Adipocyte (in vitro differentiated cells): ENCODE measurements at regions not wholly inside any gene's neighbourhood (a gene's known extent, or its start where the extent isn't known, plus 50 kb on each side); places are given as distances from the start of the nearest gene placed in this dataset.

Source experiments
- DNase-seq: peaks from one replicate; pipeline ENCODE4 v3.0.0-alpha.2; 2015; ENCODE audit warnings: low read depth
- H3K27me3 ChIP-seq: replicated peaks from 2 replicates; pipeline ENCODE4 v1.7.0; 2013; ENCODE audit warnings: mild to moderate bottlenecking, low read length, moderate library complexity; ENCODE audit not compliant: control insufficient read depth, insufficient read depth
- H3K36me3 ChIP-seq: 2 replicates; pipeline ENCODE4 v1.7.0; 2013; ENCODE audit warnings: low read length, mild to moderate bottlenecking, moderate library complexity; ENCODE audit not compliant: control insufficient read depth, insufficient read depth, severe bottlenecking
- H3K4me1 ChIP-seq: 2 replicates; pipeline ENCODE4 v1.7.0; 2013; ENCODE audit warnings: mild to moderate bottlenecking, low read length, moderate library complexity; ENCODE audit not compliant: control insufficient read depth, insufficient read depth
- H3K4me3 ChIP-seq: 2 replicates; pipeline ENCODE4 v1.7.0; 2013; ENCODE audit warnings: mild to moderate bottlenecking, low read length, moderate library complexity
- H3K9ac ChIP-seq: 2 replicates; pipeline ENCODE4 v1.7.0; 2013; ENCODE audit warnings: mild to moderate bottlenecking, low read length, moderate library complexity
- H3K9me3 ChIP-seq: 2 replicates; pipeline ENCODE4 v1.7.0; 2013; ENCODE audit warnings: mild to moderate bottlenecking, low read length, moderate library complexity; ENCODE audit not compliant: control insufficient read depth

DNA sequence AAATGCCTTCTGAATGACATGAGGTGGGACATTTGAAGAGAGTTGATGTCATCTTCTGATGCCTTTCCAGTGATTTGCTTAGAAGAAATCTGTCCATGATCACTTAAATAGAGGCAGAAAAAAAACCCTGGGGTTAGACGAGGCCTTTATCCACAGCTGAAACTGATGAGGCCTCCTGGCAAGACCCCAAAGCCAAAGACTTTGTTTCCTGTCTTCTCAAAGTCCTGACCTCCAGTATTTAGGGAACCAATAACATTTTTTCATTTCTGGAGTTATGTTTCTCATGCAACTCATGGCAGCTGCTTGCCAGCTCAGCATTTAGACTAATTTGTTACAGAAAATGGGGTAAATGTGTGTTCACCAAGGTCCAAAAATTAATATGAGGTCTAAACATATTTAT, 248.0 kb upstream of the PRDM1 start:
- peak; percentile 65 for DNase-seq
- Histone ChIP-seq H3K4me3 (no peak overlapping the region), H3K4me1 (peaks cover 4% of the 10 kb centered on the region), H3K9ac (no peak overlapping the region), H3K36me3 (no peaks in the 10 kb centered on the region), H3K9me3 (no peaks in the 10 kb centered on the region), H3K27me3 (no peaks in the 10 kb centered on the region)

DNA sequence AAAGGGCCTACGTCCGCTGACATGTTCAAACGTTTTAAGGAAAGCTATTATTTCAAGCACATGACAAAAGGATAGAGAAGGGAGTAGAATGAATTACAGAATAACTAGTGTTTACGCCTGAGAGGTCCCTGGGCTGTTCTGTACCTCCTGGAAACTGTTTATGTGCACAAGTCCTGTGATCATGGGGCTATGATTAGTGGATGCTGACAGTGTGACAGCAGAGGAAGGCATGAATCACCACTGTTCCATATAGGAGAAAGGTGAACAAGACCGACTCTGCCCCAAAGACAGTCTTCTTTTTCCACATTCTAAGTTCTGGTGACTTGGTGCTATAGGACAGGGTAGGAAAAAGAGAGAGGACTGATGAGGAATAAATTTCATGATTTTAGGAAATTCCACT, 249.2 kb upstream of the PRDM1 start:
- Histone ChIP-seq H3K27me3 (no peaks in the 10 kb centered on the region), H3K4me3 (no peak overlapping the region), H3K4me1 (peaks cover 15% of the 10 kb centered on the region), H3K9me3 (no peaks in the 10 kb centered on the region), H3K9ac (no peak overlapping the region), H3K36me3 (no peaks in the 10 kb centered on the region)
- no peak for DNase-seq

DNA sequence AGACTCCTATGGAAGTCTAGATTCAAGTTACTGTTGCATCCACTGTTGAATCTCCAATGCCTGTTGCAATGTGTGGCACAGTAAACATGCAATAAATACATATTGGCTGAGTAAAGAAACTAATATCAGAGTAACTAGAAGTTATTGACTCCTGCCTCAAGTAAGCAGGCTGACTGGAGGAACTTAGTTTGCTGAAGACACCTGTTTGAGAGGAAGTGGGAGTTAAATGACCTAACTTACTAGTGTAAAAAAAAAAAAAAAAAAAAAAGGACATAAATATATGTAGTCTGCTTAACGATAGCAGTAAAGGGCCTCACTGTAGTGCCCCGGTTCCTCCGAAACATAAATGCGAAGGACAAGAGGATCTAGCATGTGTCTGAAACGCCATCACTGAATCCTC, 249.8 kb upstream of the PRDM1 start:
- no peaks in the 10 kb centered on the region for H3K27me3 ChIP-seq
- no peaks in the 10 kb centered on the region for H3K9me3 ChIP-seq
- no peak overlapping the region for H3K9ac ChIP-seq
- no peaks in the 10 kb centered on the region for H3K36me3 ChIP-seq
- H3K4me3 ChIP-seq, result no peak overlapping the region
- H3K4me1 ChIP-seq, result peaks cover 20% of the 10 kb centered on the region
- no peak for DNase-seq

DNA sequence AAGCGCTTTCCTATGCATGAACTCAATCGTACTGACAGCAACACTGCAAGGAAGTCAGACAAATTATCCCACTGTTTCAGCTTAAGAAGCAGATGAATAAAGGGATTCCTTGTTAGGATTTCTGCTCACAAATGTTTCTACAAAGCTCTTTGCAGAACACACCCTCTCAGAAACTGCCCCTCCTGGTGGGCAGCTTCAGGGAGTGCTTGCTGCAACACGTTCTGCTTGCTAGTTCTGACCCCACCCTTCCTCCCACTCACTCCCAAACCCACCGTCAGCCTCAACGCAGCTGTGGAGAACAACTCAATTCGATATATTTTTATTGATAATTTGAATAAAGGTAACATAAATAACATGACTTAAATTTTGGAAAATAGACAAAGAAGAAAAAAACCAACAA, 250.8 kb upstream of the PRDM1 start:
- Histone ChIP-seq H3K4me3 (no peak overlapping the region), H3K36me3 (no peaks in the 10 kb centered on the region), H3K4me1 (peaks cover 23% of the 10 kb centered on the region), H3K9ac (no peak overlapping the region), H3K9me3 (no peaks in the 10 kb centered on the region), H3K27me3 (no peaks in the 10 kb centered on the region)
- no peak for DNase-seq

DNA sequence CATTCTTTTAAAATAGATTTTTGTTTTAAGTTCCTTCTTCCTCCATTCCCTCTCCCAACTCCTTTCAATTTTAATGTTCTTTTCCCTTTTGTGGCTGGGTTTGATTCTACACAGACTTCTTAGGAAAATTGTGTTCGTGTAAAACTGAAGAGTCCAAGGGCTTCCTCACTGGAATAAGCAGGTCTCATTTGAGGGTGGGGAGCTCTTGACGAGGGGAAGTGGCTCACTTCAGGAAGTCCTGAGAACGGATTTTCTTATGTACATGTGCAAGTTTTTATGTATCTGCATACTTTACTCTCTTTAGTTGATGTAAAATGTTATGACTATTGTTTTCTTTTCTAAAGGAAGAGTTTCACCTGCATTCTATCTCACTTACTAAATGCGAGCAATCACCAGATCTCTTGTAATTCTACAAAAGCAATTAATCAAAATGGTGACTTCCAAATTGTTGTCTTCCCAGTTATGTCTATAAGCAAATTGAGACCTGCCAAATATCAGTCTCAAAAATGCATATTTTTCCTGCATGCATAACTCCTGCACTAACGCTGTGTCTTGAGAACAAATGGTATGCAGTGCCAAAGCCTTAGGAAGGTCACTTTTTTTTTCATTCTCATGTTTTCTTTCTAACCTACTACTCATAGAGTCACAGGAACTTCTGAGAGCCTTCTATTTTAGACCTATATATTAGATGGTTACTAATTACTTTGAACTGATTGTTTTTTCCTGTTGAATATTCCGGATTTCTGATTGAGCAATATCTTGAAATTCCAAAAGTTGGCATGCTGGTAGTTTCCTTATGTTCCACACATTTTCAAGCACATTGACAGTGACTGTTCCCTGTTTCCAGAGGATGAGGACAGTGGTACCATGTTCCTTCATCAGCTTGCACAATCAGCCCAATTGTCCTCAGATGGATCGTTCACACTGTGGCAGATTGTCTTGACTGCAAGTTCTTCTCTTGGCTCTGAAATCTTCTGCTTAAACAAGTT, 251.9 kb upstream of the PRDM1 start:
- no peaks in the 10 kb centered on the region for H3K9me3 ChIP-seq
- no peak overlapping the region for H3K4me3 ChIP-seq
- H3K27me3 ChIP-seq, result no peaks in the 10 kb centered on the region
- H3K9ac ChIP-seq, result no peak overlapping the region
- peaks cover 22% of the 10 kb centered on the region for H3K4me1 ChIP-seq
- no peak for DNase-seq
- no peaks in the 10 kb centered on the region for H3K36me3 ChIP-seq

DNA sequence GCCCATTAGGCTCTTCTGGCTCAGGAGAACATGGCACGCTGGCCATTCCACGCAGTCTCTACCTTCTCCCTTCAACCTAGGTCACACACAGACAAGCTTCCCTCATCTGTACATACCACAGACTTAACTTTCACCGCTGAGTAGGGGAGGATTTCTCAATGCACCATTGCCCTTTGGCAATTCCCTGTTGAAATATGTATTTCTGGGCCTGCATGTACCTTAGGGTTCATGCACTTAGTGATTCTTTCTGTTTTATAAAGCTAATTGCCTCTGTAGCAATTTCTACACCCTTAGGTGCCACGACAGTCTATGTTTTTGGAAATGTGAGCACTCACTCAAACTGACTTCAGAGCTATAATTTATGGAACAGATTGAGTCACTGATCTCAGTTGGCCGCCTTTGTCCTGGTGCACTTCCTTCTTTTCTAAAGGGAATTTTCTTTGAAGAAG, 253.8 kb upstream of the PRDM1 start:
- H3K4me1 ChIP-seq, result peaks cover 18% of the 10 kb centered on the region
- no peaks in the 10 kb centered on the region for H3K36me3 ChIP-seq
- no peak overlapping the region for H3K9ac ChIP-seq
- H3K9me3 ChIP-seq, result no peaks in the 10 kb centered on the region
- peak; percentile 56 for DNase-seq
- no peaks in the 10 kb centered on the region for H3K27me3 ChIP-seq
- no peak overlapping the region for H3K4me3 ChIP-seq

DNA sequence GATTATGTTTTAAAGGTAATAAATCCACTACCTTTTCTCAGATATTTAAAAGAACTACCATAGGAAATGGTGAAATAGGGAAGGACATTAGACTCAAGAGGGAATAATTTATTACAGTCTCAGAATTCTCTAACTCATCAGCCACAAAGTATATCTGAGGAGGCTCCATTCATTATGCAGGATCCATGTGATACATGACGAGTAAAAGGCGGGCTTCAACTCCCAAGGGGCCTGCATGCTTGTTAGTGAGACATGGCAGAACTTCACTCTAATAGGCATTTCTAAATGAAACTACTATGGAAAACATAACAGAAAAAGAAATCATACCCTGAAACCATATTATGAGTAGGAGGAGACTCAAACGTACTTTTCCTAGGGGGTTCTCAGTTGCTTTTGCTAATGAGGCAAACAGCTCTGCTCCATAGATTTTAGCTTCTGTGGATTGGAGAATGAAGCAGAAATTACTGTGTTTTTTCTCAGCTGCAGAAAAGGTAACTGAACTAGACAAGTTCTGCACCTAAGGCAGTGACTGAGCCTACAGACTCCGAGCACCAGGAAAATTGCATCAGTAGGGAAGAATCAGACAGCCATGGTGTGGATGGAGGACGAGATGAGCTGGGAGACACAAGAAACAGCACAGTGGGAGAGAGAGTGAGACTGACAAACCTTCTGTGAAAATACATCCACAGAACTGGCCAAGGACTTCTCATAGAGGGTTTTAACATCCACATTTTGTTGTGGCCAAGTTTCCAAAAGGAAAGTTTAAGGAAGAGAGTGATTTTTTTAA, 254.6 kb upstream of the PRDM1 start:
- Histone ChIP-seq H3K27me3 (no peaks in the 10 kb centered on the region), H3K36me3 (no peaks in the 10 kb centered on the region)

DNA sequence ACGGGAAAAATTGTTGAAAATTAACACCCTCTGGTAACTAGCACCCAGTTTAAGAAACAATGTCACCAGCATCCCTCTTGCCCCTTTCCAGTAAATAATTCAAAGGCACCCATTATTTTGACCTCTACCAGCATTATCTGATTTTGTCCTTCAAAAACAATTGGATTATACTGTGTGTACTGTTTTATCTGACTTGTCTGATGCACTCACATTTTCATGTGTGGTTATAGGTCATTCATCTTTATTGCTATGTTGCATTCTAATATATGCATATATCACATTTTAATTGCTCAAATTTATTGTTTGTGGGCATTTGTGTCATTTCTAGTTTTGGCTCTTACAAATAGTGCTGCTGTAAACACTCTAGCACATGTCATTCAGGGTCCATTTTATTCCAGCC, 260.9 kb upstream of the PRDM1 start:
- H3K36me3 ChIP-seq, result no peaks in the 10 kb centered on the region
- no peak overlapping the region for H3K4me3 ChIP-seq
- peaks cover 10% of the 10 kb centered on the region for H3K9me3 ChIP-seq
- H3K4me1 ChIP-seq, result peaks cover 7% of the 10 kb centered on the region
- no peaks in the 10 kb centered on the region for H3K27me3 ChIP-seq
- no peak for DNase-seq
- no peak overlapping the region for H3K9ac ChIP-seq

More for the DNA sequence above, 254.6 kb upstream of the PRDM1 start:
- Histone ChIP-seq H3K4me3 (no peak overlapping the region), H3K9ac (no peak overlapping the region), H3K4me1 (peaks cover 18% of the 10 kb centered on the region), H3K9me3 (no peaks in the 10 kb centered on the region)
- DNase-seq, result no peak

DNA sequence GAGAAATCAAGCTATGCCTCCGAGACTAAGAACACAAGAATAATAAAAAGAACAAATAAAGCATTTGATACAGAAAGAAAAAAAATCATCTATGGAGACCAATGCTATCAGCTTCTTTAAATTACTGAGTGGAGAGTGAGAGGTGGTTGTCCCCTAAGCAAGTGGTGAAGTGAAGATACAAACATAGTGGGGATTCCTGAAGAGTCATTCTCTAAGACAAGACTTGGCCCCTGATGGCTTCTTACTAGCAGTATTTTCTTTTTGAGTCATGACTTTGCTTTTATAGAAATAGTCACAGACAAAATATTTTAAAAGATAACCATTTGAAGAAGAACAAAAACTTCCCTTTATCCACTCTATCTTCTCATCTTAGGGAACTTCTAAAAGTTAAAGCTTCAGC, 261.4 kb upstream of the PRDM1 start:
- peak; percentile 49 for DNase-seq
- Histone ChIP-seq H3K27me3 (no peaks in the 10 kb centered on the region), H3K36me3 (no peaks in the 10 kb centered on the region), H3K9me3 (peaks cover 10% of the 10 kb centered on the region), H3K4me3 (no peak overlapping the region), H3K9ac (no peak overlapping the region), H3K4me1 (peaks cover 7% of the 10 kb centered on the region)

DNA sequence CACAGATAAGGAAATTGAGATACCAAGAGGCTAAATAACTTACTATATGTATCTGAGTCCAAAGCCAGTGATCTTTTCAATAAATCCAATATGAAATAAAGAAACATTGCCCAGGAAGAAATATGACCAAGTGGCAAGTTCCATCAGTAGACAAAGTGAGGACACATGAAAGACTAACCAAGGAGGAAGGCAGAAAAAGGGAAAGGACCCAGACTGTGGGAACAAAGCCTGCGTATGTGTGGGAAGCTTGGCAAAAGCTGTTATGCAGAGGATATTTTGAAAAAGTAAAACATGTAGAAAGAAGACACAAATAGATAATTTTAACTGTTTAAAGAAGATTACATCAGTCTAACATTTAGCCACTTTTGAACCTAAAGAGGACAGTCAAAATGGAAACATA, 264.4 kb upstream of the PRDM1 start:
- Histone ChIP-seq H3K9me3 (peaks cover 10% of the 10 kb centered on the region), H3K9ac (no peak overlapping the region), H3K4me3 (no peak overlapping the region), H3K27me3 (no peaks in the 10 kb centered on the region), H3K36me3 (no peaks in the 10 kb centered on the region), H3K4me1 (peaks cover 7% of the 10 kb centered on the region)
- no peak for DNase-seq

DNA sequence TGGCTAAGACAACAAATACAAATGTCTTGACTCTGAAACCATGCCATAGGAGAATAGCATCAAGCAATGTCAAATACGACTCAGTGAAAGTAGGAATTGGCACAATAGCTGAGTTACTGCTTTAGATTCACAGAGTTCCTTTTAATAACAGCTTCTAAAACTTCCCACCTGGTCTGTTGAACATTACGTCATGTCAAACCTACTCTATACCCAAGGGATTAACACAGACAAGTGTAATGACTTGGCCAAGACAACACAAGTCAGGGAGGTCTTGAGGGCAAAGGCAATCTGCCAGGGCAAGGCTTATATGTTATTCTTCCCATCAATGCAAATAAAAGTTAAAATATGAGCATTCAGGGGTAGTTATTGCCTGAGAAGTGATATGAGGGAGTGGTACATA, 265.1 kb upstream of the PRDM1 start:
- no peak for DNase-seq
- peaks cover 9% of the 10 kb centered on the region for H3K4me1 ChIP-seq
- no peaks in the 10 kb centered on the region for H3K36me3 ChIP-seq
- no peak overlapping the region for H3K4me3 ChIP-seq
- H3K27me3 ChIP-seq, result no peaks in the 10 kb centered on the region
- peaks cover 10% of the 10 kb centered on the region for H3K9me3 ChIP-seq
- H3K9ac ChIP-seq, result no peak overlapping the region
